Naive thymus-derived CD4-positive, alpha-beta T cell (primary cell): ENCODE measurements at regions not wholly inside any gene's neighbourhood (a gene's known extent, or its start where the extent isn't known, plus 50 kb on each side); places are given as distances from the start of the nearest gene placed in this dataset.
A peak's percentile ranks its signal among the peaks of the same experiment; 100 is the strongest.

Experiments used
- ATAC-seq: fragments of 150-1000 bp; cut with Tn5 transposase; 2 replicates; pipeline ENCODE4 v1.10.0; 2021; ENCODE audit warnings: mild to moderate bottlenecking, moderate library complexity
- CTCF ChIA-PET: fragments of 350-600 bp; sonication (Branson Sonifier 250); formaldehyde crosslinking; loops from one replicate; lab custom pipeline; 2021; ENCODE audit warnings: antibody characterized with exemption; lab: Charles Lee
- POLR2A ChIA-PET: fragments of 350-600 bp; sonication (Branson Sonifier 250); formaldehyde crosslinking; loops from one replicate; lab custom pipeline; 2021; ENCODE audit warnings: antibody characterized with exemption, inconsistent platforms; lab: Charles Lee
- DNase-seq, 9 donors: peaks; one replicate each; pipeline versions ENCODE4 v3.0.0 to v3.0.0-alpha.2; 2020 to 2022; ENCODE audit warnings: mixed read lengths in 1 of 9
- H3K27ac ChIP-seq: one replicate; pipeline ENCODE4 v1.7.0; 2013; ENCODE audit warnings: mild to moderate bottlenecking, low read depth, low read length, moderate library complexity
- H3K27me3 ChIP-seq, 2 donors: one replicate each; pipeline ENCODE4 v1.7.0; 2013; ENCODE audit warnings: low read length in 2 of 2, mild to moderate bottlenecking in 2 of 2, moderate library complexity in 2 of 2; ENCODE audit not compliant: control insufficient read depth in 2 of 2, insufficient read depth in 2 of 2
- H3K36me3 ChIP-seq, 3 experiments: 1 replicate in 2 of 3; 2 replicates in 1 of 3; pipeline ENCODE4 v1.7.0; 2013; ENCODE audit warnings: low read length in 3 of 3, mild to moderate bottlenecking in 3 of 3, moderate library complexity in 1 of 3; ENCODE audit not compliant: insufficient read depth in 3 of 3, control insufficient read depth in 2 of 3
- H3K4me1 ChIP-seq, 2 donors: one replicate each; pipeline ENCODE4 v1.7.0; 2013; ENCODE audit warnings: low read length in 2 of 2, mild to moderate bottlenecking in 2 of 2, moderate library complexity in 1 of 2; ENCODE audit not compliant: control insufficient read depth in 2 of 2, insufficient read depth in 2 of 2
- H3K4me3 ChIP-seq: 2 replicates; pipeline ENCODE4 v1.7.0; 2013; ENCODE audit warnings: mild to moderate bottlenecking, low read length
- H3K9me3 ChIP-seq, 3 experiments: 1 replicate in 2 of 3; 2 replicates in 1 of 3; pipeline ENCODE4 v1.7.0; 2013; ENCODE audit warnings: low read length in 3 of 3; ENCODE audit not compliant: control insufficient read depth in 2 of 3
- H3K27ac Mint-ChIP-seq, 9 donors: one replicate each; pipeline ENCODE4 v1.8.0; 2020 to 2022; ENCODE audit warnings: mixed read lengths in 9 of 9, mild to moderate bottlenecking in 8 of 9, moderate library complexity in 5 of 9, inconsistent platforms in 2 of 9
- H3K27me3 Mint-ChIP-seq, 5 donors: one replicate each; pipeline ENCODE4 v1.8.0; 2021 to 2022; ENCODE audit warnings: mixed read lengths in 5 of 5, mild to moderate bottlenecking in 1 of 5
- H3K36me3 Mint-ChIP-seq, 5 donors: one replicate each; pipeline ENCODE4 v1.8.0; 2020 to 2022; ENCODE audit warnings: mixed read lengths in 5 of 5, mild to moderate bottlenecking in 3 of 5, inconsistent platforms in 1 of 5
- H3K4me1 Mint-ChIP-seq, 7 donors: one replicate each; pipeline ENCODE4 v1.8.0; 2020 to 2022; ENCODE audit warnings: mixed read lengths in 7 of 7, mild to moderate bottlenecking in 3 of 7, inconsistent platforms in 1 of 7
- H3K4me3 Mint-ChIP-seq, 10 donors: one replicate each; pipeline ENCODE4 v1.8.0; 2020 to 2022; ENCODE audit warnings: mild to moderate bottlenecking in 10 of 10, mixed read lengths in 10 of 10, moderate library complexity in 6 of 10, inconsistent platforms in 2 of 10
- H3K9me3 Mint-ChIP-seq, 11 donors: one replicate each; pipeline ENCODE4 v1.8.0; 2020 to 2022; ENCODE audit warnings: mixed read lengths in 11 of 11, mild to moderate bottlenecking in 4 of 11, inconsistent platforms in 1 of 11, moderate library complexity in 1 of 11
- intact Hi-C, 2 donors: fragments of 100-400 bp; cut with micrococcal nuclease; formaldehyde crosslinking; loops; one replicate each; pipeline ENCODE4 v1.15.1; 2023

GRCh38 chr1:209461168-209461567 lies 122.3 kb upstream of the CAMK1G start:
- no peaks in the 10 kb centered on the region for H3K4me1 Mint-ChIP-seq
- no peak overlapping the region for H3K4me3 ChIP-seq
- DNase-seq = no peak

GRCh38 chr1:209462433-209462832 lies 121.1 kb upstream of the CAMK1G start:
- Histone ChIP-seq H3K4me3 (no peak overlapping the region), H3K27ac (no peak overlapping the region), H3K9me3 (peaks cover 0 to 4% (median 0%) of the 10 kb centered on the region in 3 experiments), H3K36me3 (no peaks in the 10 kb centered on the region), H3K27me3 (no peaks in the 10 kb centered on the region), H3K4me1 (no peaks in the 10 kb centered on the region)
- Mint-ChIP-seq H3K27ac (no peak overlapping the region), H3K9me3 (peaks cover 0 to 14% (median 7%) of the 10 kb centered on the region in 11 donors), H3K4me1 (no peaks in the 10 kb centered on the region), H3K4me3 (no peak overlapping the region), H3K27me3 (peaks cover 20 to 44% (median 33%) of the 10 kb centered on the region in 5 donors), H3K36me3 (peaks cover 0 to 4% (median 0%) of the 10 kb centered on the region in 5 donors)
- ChIA-PET CTCF (no interaction called here), POLR2A (no interaction called here)
- ATAC-seq (no peak), DNase-seq (no peak)
- intact Hi-C loops = no loop called here

More at GRCh38 chr1:209461168-209461567, 122.3 kb upstream of the CAMK1G start:
- Mint-ChIP-seq H3K27ac (no peak overlapping the region), H3K4me3 (no peak overlapping the region), H3K27me3 (peaks cover 23 to 38% (median 36%) of the 10 kb centered on the region in 5 donors), H3K36me3 (peaks cover 0 to 4% (median 0%) of the 10 kb centered on the region in 5 donors), H3K9me3 (peaks cover 0 to 14% (median 7%) of the 10 kb centered on the region in 11 donors)
- ChIA-PET CTCF (no interaction called here), POLR2A (no interaction called here)
- Histone ChIP-seq H3K27ac (no peak overlapping the region), H3K4me1 (no peaks in the 10 kb centered on the region), H3K27me3 (no peaks in the 10 kb centered on the region), H3K36me3 (no peaks in the 10 kb centered on the region), H3K9me3 (peaks cover 0 to 4% (median 0%) of the 10 kb centered on the region in 3 experiments)
- ATAC-seq = no peak
- intact Hi-C loops = no loop called here

GRCh38 chr1:209463441-209463840 lies 120.1 kb upstream of the CAMK1G start:
- Mint-ChIP-seq H3K4me3 (no peak overlapping the region), H3K4me1 (no peaks in the 10 kb centered on the region), H3K9me3 (peaks cover 0 to 14% (median 7%) of the 10 kb centered on the region in 11 donors), H3K27ac (no peak overlapping the region), H3K27me3 (peaks cover 14 to 41% (median 25%) of the 10 kb centered on the region in 5 donors), H3K36me3 (peaks cover 0 to 4% (median 0%) of the 10 kb centered on the region in 5 donors)
- H3K36me3 ChIP-seq = no peaks in the 10 kb centered on the region
- no peak for DNase-seq
- ATAC-seq = no peak
- no peaks in the 10 kb centered on the region for H3K4me1 ChIP-seq
- POLR2A ChIA-PET = no interaction called here
- H3K4me3 ChIP-seq = no peak overlapping the region
- CTCF ChIA-PET = no interaction called here
- no peaks in the 10 kb centered on the region for H3K27me3 ChIP-seq
- intact Hi-C loops = no loop called here
- H3K27ac ChIP-seq = no peak overlapping the region
- H3K9me3 ChIP-seq = peaks cover 0 to 4% (median 0%) of the 10 kb centered on the region in 3 experiments

- peaks cover 3 to 21% (median 17%) of the 10 kb centered on the region in 5 donors for H3K27me3 Mint-ChIP-seq
Observed at GRCh38 chr1:209473025-209473424, 110.5 kb upstream of the CAMK1G start.

GRCh38 chr1:209480345-209480744 lies 103.2 kb upstream of the CAMK1G start:
- no peaks in the 10 kb centered on the region for H3K27me3 ChIP-seq
- H3K36me3 ChIP-seq = no peaks in the 10 kb centered on the region
- DNase-seq = no peak
- H3K27ac ChIP-seq = no peak overlapping the region
- H3K36me3 Mint-ChIP-seq = no peaks in the 10 kb centered on the region
- peaks cover 0 to 2% (median 0%) of the 10 kb centered on the region in 11 donors for H3K9me3 Mint-ChIP-seq
- no peak overlapping the region for H3K27ac Mint-ChIP-seq
- peaks cover 5 to 30% (median 16%) of the 10 kb centered on the region in 7 donors for H3K4me1 Mint-ChIP-seq
- no peak overlapping the region for H3K4me3 ChIP-seq
- H3K4me1 ChIP-seq = peaks cover 0 to 9% of the 10 kb centered on the region in 2 donors
- peaks cover 0 to 8% (median 3%) of the 10 kb centered on the region in 5 donors for H3K27me3 Mint-ChIP-seq
- no peaks in the 10 kb centered on the region for H3K9me3 ChIP-seq
- ATAC-seq = no peak
- intact Hi-C loops = no loop called here
- H3K4me3 Mint-ChIP-seq = no peak overlapping the region
- ChIA-PET CTCF (no interaction called here), POLR2A (no interaction called here)

More at GRCh38 chr1:209473025-209473424, 110.5 kb upstream of the CAMK1G start:
- peaks cover 0 to 4% (median 0%) of the 10 kb centered on the region in 5 donors for H3K36me3 Mint-ChIP-seq
- Histone ChIP-seq H3K9me3 (no peaks in the 10 kb centered on the region), H3K4me1 (no peaks in the 10 kb centered on the region), H3K27ac (no peak overlapping the region), H3K36me3 (no peaks in the 10 kb centered on the region), H3K4me3 (no peak overlapping the region), H3K27me3 (no peaks in the 10 kb centered on the region)
- CTCF ChIA-PET = no interaction called here
- DNase-seq (no peak), ATAC-seq (no peak)
- intact Hi-C loops = no loop called here
- H3K4me3 Mint-ChIP-seq = no peak overlapping the region
- H3K9me3 Mint-ChIP-seq = peaks cover 0 to 22% (median 11%) of the 10 kb centered on the region in 11 donors
- POLR2A ChIA-PET = no interaction called here
- H3K4me1 Mint-ChIP-seq = no peaks in the 10 kb centered on the region
- no peak overlapping the region for H3K27ac Mint-ChIP-seq

GRCh38 chr1:209483691-209484090 lies 99.8 kb upstream of the CAMK1G start:
- H3K4me1 Mint-ChIP-seq = peaks cover 5 to 30% (median 16%) of the 10 kb centered on the region in 7 donors
- peak overlapping the region in 4 of 10 donors; percentile 7 to 43 (median 20) for H3K4me3 Mint-ChIP-seq
- no peaks in the 10 kb centered on the region for H3K36me3 Mint-ChIP-seq
- Histone ChIP-seq H3K36me3 (no peaks in the 10 kb centered on the region), H3K4me1 (peaks cover 0 to 9% of the 10 kb centered on the region in 2 donors), H3K9me3 (no peaks in the 10 kb centered on the region), H3K27ac (no peak overlapping the region), H3K4me3 (no peak overlapping the region), H3K27me3 (no peaks in the 10 kb centered on the region)
- CTCF ChIA-PET = no interaction called here
- H3K27ac Mint-ChIP-seq = peak overlapping the region in 2 of 9 donors; percentile 11 to 21
- H3K27me3 Mint-ChIP-seq = no peaks in the 10 kb centered on the region
- intact Hi-C loops = no loop called here
- no peak for ATAC-seq
- POLR2A ChIA-PET = no interaction called here
- H3K9me3 Mint-ChIP-seq = peaks cover 0 to 2% (median 0%) of the 10 kb centered on the region in 11 donors
- no peak for DNase-seq

GRCh38 chr1:209484429-209484828 lies 99.1 kb upstream of the CAMK1G start:
- DNase-seq = no peak
- Mint-ChIP-seq H3K4me3 (no peak overlapping the region), H3K4me1 (peaks cover 5 to 30% (median 16%) of the 10 kb centered on the region in 7 donors), H3K9me3 (peaks cover 0 to 2% (median 0%) of the 10 kb centered on the region in 11 donors), H3K27me3 (no peaks in the 10 kb centered on the region), H3K36me3 (no peaks in the 10 kb centered on the region), H3K27ac (no peak overlapping the region)
- H3K9me3 ChIP-seq = no peaks in the 10 kb centered on the region
- peaks cover 0 to 9% of the 10 kb centered on the region in 2 donors for H3K4me1 ChIP-seq
- no peaks in the 10 kb centered on the region for H3K27me3 ChIP-seq
- no peak for ATAC-seq
- CTCF ChIA-PET = no interaction called here
- POLR2A ChIA-PET = no interaction called here
- H3K4me3 ChIP-seq = no peak overlapping the region
- H3K36me3 ChIP-seq = no peaks in the 10 kb centered on the region
- intact Hi-C loops = no loop called here
- no peak overlapping the region for H3K27ac ChIP-seq
